IgD-negative memory B cell (primary cell): ENCODE measurements at regions not wholly inside any gene's neighbourhood (a gene's known extent, or its start where the extent isn't known, plus 50 kb on each side); places are given as distances from the start of the nearest gene placed in this dataset.

Experiments
- H3K27ac Mint-ChIP-seq, 3 donors: one replicate each; pipeline ENCODE4 v1.8.0; 2020 to 2022; ENCODE audit warnings: mild to moderate bottlenecking in 3 of 3, mixed read lengths in 3 of 3, moderate library complexity in 1 of 3
- H3K27me3 Mint-ChIP-seq: one replicate; pipeline ENCODE4 v1.8.0; 2021; ENCODE audit warnings: mixed read lengths
- H3K36me3 Mint-ChIP-seq: one replicate; pipeline ENCODE4 v1.8.0; 2020; ENCODE audit warnings: mild to moderate bottlenecking, mixed read lengths
- H3K4me1 Mint-ChIP-seq, 3 donors: one replicate each; pipeline ENCODE4 v1.8.0; 2020 to 2022; ENCODE audit warnings: mixed read lengths in 3 of 3, mild to moderate bottlenecking in 1 of 3
- H3K4me3 Mint-ChIP-seq, 4 donors: one replicate each; pipeline ENCODE4 v1.8.0; 2020 to 2022; ENCODE audit warnings: mild to moderate bottlenecking in 4 of 4, mixed read lengths in 4 of 4, moderate library complexity in 3 of 4
- H3K9me3 Mint-ChIP-seq, 3 donors: one replicate each; pipeline ENCODE4 v1.8.0; 2020 to 2021; ENCODE audit warnings: mixed read lengths in 3 of 3, mild to moderate bottlenecking in 1 of 3

DNA sequence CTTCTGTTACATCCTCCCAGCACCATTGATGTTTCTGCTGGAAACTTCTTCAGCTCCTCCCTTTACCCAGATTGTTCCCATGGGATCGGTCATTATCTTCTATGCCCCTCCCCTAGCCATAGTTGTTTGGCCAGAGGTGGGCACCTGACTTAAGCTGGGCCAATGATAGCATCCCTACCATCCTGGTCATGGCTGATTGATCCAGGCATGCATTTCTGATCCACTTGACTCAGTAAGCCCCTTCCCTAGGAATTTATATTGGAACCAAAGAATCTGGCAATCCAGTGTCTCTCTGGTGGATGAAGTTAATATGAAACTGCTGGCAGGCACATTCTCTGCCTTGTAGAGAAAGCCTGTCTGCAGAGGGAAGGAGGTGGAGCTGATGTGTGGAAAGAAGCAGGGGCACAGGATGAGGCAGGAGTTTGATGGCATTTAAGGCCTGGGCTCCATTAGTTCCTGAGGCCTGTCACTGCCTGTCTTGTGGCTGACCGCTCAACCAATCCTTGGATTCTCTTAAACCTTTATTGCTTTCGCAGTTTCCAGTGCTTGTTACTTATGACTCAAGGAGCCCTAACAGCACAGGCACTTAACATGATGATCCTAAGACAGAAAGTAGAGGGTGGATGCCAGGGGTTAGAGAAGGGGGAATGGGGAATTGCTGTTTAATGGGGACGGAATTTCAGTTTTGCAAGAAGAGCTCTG lies 152.4 kb downstream of the ABCC12 start:
- Mint-ChIP-seq H3K4me3 (no peak overlapping the region), H3K27ac (no peak overlapping the region), H3K36me3 (no peaks in the 10 kb centered on the region), H3K27me3 (peaks cover 6% of the 10 kb centered on the region), H3K4me1 (no peaks in the 10 kb centered on the region), H3K9me3 (peaks cover 2 to 3% (median 2%) of the 10 kb centered on the region in 3 donors)

GRCh38 chr16:48001324-48001895 lies 154.4 kb downstream of the ABCC12 start:
- Mint-ChIP-seq H3K36me3 (no peaks in the 10 kb centered on the region), H3K4me1 (no peaks in the 10 kb centered on the region), H3K9me3 (peaks cover 2% of the 10 kb centered on the region in 3 donors), H3K4me3 (no peak overlapping the region), H3K27ac (no peak overlapping the region), H3K27me3 (peaks cover 3% of the 10 kb centered on the region)

DNA sequence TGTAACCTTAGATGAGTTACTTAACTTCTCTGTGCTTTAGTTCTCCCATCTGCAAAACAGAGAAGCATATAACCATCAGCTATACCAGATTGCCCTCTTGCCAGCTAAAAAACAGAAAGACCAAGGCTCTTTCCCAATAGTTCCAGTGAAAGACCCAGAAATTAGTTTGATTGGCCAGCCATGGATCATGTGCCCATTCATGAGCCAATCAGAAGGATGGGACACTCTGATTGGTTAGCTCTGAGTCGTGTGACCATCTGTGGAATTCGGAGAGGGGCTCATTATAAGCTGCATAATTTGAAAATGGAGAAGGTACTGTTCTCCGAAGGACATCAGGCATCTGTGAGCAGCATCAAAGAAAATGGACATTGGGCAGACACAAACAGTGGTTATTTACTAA lies 155.2 kb downstream of the ABCC12 start:
- H3K4me1 Mint-ChIP-seq: no peaks in the 10 kb centered on the region
- peaks cover 0 to 2% (median 1%) of the 10 kb centered on the region in 3 donors for H3K9me3 Mint-ChIP-seq
- no peak overlapping the region for H3K27ac Mint-ChIP-seq

DNA sequence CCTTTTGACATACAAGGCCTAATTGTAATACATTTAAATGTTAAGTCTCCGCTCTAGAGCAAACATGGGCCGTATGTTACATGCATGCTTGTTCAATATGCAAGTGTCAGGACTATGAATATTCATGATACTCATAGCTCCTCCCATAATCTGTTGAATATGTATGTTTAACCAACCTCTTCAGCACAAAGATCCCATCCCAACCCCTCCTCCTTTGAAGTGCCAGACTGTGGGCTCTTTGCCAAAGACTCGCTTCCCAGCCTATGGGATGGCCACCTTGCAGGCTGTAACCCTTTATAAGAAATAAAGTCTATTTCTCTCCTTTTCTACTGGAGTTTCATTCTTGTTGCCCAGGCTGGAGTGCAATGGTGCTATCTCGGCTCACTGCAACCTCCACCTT lies 156.2 kb downstream of the ABCC12 start:
- H3K27ac Mint-ChIP-seq: no peak overlapping the region
- peaks cover 3% of the 10 kb centered on the region for H3K27me3 Mint-ChIP-seq

More for the DNA sequence above, 155.2 kb downstream of the ABCC12 start:
- Mint-ChIP-seq H3K36me3 (no peaks in the 10 kb centered on the region), H3K4me3 (no peak overlapping the region), H3K27me3 (peaks cover 3% of the 10 kb centered on the region)

GRCh38 chr16:47995354-47995753 lies 160.4 kb downstream of the ABCC12 start:
- H3K36me3 Mint-ChIP-seq: no peaks in the 10 kb centered on the region
- H3K27me3 Mint-ChIP-seq: no peaks in the 10 kb centered on the region
- no peaks in the 10 kb centered on the region for H3K4me1 Mint-ChIP-seq
- H3K9me3 Mint-ChIP-seq: peaks cover 2 to 11% (median 4%) of the 10 kb centered on the region in 3 donors
- H3K4me3 Mint-ChIP-seq: no peak overlapping the region
- H3K27ac Mint-ChIP-seq: no peak overlapping the region

More for the DNA sequence above, 156.2 kb downstream of the ABCC12 start:
- H3K4me1 Mint-ChIP-seq: no peaks in the 10 kb centered on the region
- H3K9me3 Mint-ChIP-seq: peaks cover 0 to 2% (median 0%) of the 10 kb centered on the region in 3 donors
- no peak overlapping the region for H3K4me3 Mint-ChIP-seq
- H3K36me3 Mint-ChIP-seq: no peaks in the 10 kb centered on the region

- H3K4me1 Mint-ChIP-seq: no peaks in the 10 kb centered on the region
- no peaks in the 10 kb centered on the region for H3K36me3 Mint-ChIP-seq
- H3K9me3 Mint-ChIP-seq: peaks cover 0 to 15% (median 4%) of the 10 kb centered on the region in 3 donors
- H3K27ac Mint-ChIP-seq: no peak overlapping the region
- no peak overlapping the region for H3K4me3 Mint-ChIP-seq
- H3K27me3 Mint-ChIP-seq: peaks cover 4% of the 10 kb centered on the region
Observed at GRCh38 chr16:47991491-47991890, 164.3 kb downstream of the ABCC12 start.

GRCh38 chr16:47990676-47991075 lies 165.1 kb downstream of the ABCC12 start:
- peaks cover 0 to 15% (median 4%) of the 10 kb centered on the region in 3 donors for H3K9me3 Mint-ChIP-seq
- no peak overlapping the region for H3K4me3 Mint-ChIP-seq
- no peak overlapping the region for H3K27ac Mint-ChIP-seq
- H3K36me3 Mint-ChIP-seq: no peaks in the 10 kb centered on the region
- H3K4me1 Mint-ChIP-seq: no peaks in the 10 kb centered on the region
- peaks cover 4% of the 10 kb centered on the region for H3K27me3 Mint-ChIP-seq

- no peaks in the 10 kb centered on the region for H3K4me1 Mint-ChIP-seq
- peaks cover 0 to 7% (median under 1%) of the 10 kb centered on the region in 3 donors for H3K9me3 Mint-ChIP-seq
- H3K4me3 Mint-ChIP-seq: no peak overlapping the region
- peaks cover 7% of the 10 kb centered on the region for H3K27me3 Mint-ChIP-seq
- H3K36me3 Mint-ChIP-seq: no peaks in the 10 kb centered on the region
- no peak overlapping the region for H3K27ac Mint-ChIP-seq
Observed at GRCh38 chr16:47987136-47987535, 168.7 kb downstream of the ABCC12 start.

GRCh38 chr16:47986031-47986430 lies 169.8 kb downstream of the ABCC12 start:
- Mint-ChIP-seq H3K9me3 (peaks cover 0 to 7% (median 0%) of the 10 kb centered on the region in 3 donors), H3K4me1 (no peaks in the 10 kb centered on the region), H3K4me3 (no peak overlapping the region), H3K36me3 (no peaks in the 10 kb centered on the region), H3K27ac (no peak overlapping the region), H3K27me3 (peaks cover 7% of the 10 kb centered on the region)

GRCh38 chr16:47984669-47985068 lies 171.1 kb downstream of the ABCC12 start:
- Mint-ChIP-seq H3K27ac (no peak overlapping the region), H3K4me1 (no peaks in the 10 kb centered on the region), H3K27me3 (peaks cover 7% of the 10 kb centered on the region), H3K9me3 (no peaks in the 10 kb centered on the region), H3K4me3 (no peak overlapping the region), H3K36me3 (no peaks in the 10 kb centered on the region)

GRCh38 chr16:47983999-47984580 lies 171.7 kb downstream of the ABCC12 start:
- Mint-ChIP-seq H3K36me3 (no peaks in the 10 kb centered on the region), H3K27me3 (peaks cover 5% of the 10 kb centered on the region), H3K4me3 (no peak overlapping the region), H3K27ac (peak overlapping the region in 1 of 3 donors; percentile 64), H3K4me1 (no peaks in the 10 kb centered on the region), H3K9me3 (no peaks in the 10 kb centered on the region)

DNA sequence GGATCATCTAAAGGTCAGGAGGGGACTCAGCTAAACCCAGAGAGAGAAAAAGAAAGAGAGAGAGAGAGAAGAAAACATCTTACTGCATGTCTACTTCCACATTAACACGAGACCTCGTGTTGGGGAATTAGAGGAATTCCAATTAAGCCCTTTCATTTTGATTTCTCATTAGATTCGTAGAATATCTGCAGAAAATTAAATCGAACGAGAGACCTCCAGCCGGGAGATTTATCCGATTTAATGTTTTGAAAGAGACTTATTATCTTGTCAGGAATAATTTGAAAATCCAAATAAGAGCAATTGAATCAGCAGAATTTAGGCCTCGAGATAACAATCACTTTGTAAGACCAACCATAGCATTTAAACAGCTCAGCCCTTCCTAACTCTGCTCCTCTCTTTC lies 175.6 kb downstream of the ABCC12 start:
- H3K36me3 Mint-ChIP-seq: no peaks in the 10 kb centered on the region
- no peak overlapping the region for H3K27ac Mint-ChIP-seq
- peaks cover under 1% of the 10 kb centered on the region for H3K27me3 Mint-ChIP-seq
- H3K4me3 Mint-ChIP-seq: no peak overlapping the region
- H3K9me3 Mint-ChIP-seq: no peaks in the 10 kb centered on the region
- no peaks in the 10 kb centered on the region for H3K4me1 Mint-ChIP-seq

GRCh38 chr16:47979616-47980182 lies 176.1 kb downstream of the ABCC12 start:
- H3K4me3 Mint-ChIP-seq: no peak overlapping the region
- H3K4me1 Mint-ChIP-seq: no peaks in the 10 kb centered on the region
- H3K27me3 Mint-ChIP-seq: no peaks in the 10 kb centered on the region
- H3K9me3 Mint-ChIP-seq: no peaks in the 10 kb centered on the region
- no peaks in the 10 kb centered on the region for H3K36me3 Mint-ChIP-seq
- no peak overlapping the region for H3K27ac Mint-ChIP-seq

DNA sequence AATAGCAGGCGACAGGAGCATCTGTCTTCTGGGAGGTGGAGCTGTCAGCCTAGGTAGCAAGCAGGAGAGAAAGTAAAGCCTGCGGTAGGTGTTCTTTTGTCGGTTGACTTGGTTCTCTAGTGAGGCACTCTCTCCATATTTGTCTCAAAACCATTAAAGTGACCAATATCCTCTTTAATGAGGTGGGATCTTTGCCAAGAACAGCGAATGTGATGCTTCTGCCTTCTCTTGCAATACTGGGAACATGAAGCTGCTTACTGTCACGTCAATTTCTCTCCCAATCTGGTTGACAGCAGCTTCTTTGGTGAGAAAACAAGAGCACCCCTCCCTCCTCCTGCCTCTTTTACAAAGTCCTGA lies 176.7 kb downstream of the ABCC12 start:
- Mint-ChIP-seq H3K36me3 (no peaks in the 10 kb centered on the region), H3K4me3 (no peak overlapping the region), H3K27ac (no peak overlapping the region), H3K27me3 (no peaks in the 10 kb centered on the region), H3K4me1 (no peaks in the 10 kb centered on the region), H3K9me3 (no peaks in the 10 kb centered on the region)

GRCh38 chr16:47978491-47979163 lies 177.2 kb downstream of the ABCC12 start:
- Mint-ChIP-seq H3K27me3 (no peaks in the 10 kb centered on the region), H3K9me3 (no peaks in the 10 kb centered on the region), H3K4me1 (no peaks in the 10 kb centered on the region), H3K4me3 (no peak overlapping the region), H3K36me3 (no peaks in the 10 kb centered on the region), H3K27ac (no peak overlapping the region)
